Omental fat pad (tissue), 3 donors: ENCODE measurements at regions not wholly inside any gene's neighbourhood (a gene's known extent, or its start where the extent isn't known, plus 50 kb on each side); places are given as distances from the start of the nearest gene placed in this dataset.

ENCODE experiments used
- ATAC-seq: fragments of 150-250 bp; one replicate; pipeline ENCODE4 v1.9.1; 2016; ENCODE audit warnings: mild to moderate bottlenecking, moderate library complexity; ENCODE audit not compliant: low FRiP score
- DNase-seq: peaks from one replicate; pipeline ENCODE4 v3.0.0-alpha.2; 2019; ENCODE audit warnings: low spot score
- CTCF ChIP-seq, 3 donors: fragments of 450-650 bp; IDR thresholded peaks; one replicate each; pipeline ENCODE4 v1.5.1; 2016 to 2017; ENCODE audit warnings: antibody characterized with exemption in 3 of 3, mild to moderate bottlenecking in 3 of 3, moderate library complexity in 2 of 3

- ATAC-seq (no peak), DNase-seq (no peak)
- no peak for TF ChIP-seq CTCF (IDR thresholded peaks at IDR 0.05)
Observed at GRCh38 chr6:108751851-108752732, 96.1 kb upstream of the ARMC2 start.

GRCh38 chr6:108752733-108753590, 95.3 kb upstream of the ARMC2 start:
- ATAC-seq (no peak), DNase-seq (no peak)
- no peak for TF ChIP-seq CTCF (IDR thresholded peaks at IDR 0.05)

- ATAC-seq (no peak), DNase-seq (no peak)
- TF ChIP-seq CTCF (IDR thresholded peaks at IDR 0.05) = no peak
Observed at GRCh38 chr6:108755257-108756240, 92.7 kb upstream of the ARMC2 start.

- DNase-seq (no peak), ATAC-seq (no peak)
- TF ChIP-seq CTCF (IDR thresholded peaks at IDR 0.05) = no peak
Observed at GRCh38 chr6:108757357-108757756, 90.9 kb upstream of the ARMC2 start.

- ATAC-seq = no peak
- no peak for TF ChIP-seq CTCF (IDR thresholded peaks at IDR 0.05)
- no peak for DNase-seq
Observed at GRCh38 chr6:108758884-108759283, 89.3 kb upstream of the ARMC2 start.
